PFSK-1 (cell line): ENCODE measurements at regions not wholly inside any gene's neighbourhood (a gene's known extent, or its start where the extent isn't known, plus 50 kb on each side); places are given as distances from the start of the nearest gene placed in this dataset.

Experiments used
- POLR2AphosphoS5 ChIP-seq: IDR thresholded peaks from 2 replicates; pipeline ENCODE4 v1.6.1; 2012; ENCODE audit warnings: low read depth, mild to moderate bottlenecking, control low read depth, low read length, moderate library complexity
- REST ChIP-seq, 2 experiments: IDR thresholded peaks; 2 replicates each; pipeline versions ENCODE4 v1.6.1 to v1.8.0; 2011 to 2012; ENCODE audit warnings: low read depth in 2 of 2, low read length in 2 of 2, control low read depth in 1 of 2, inconsistent platforms in 1 of 2, mild to moderate bottlenecking in 1 of 2, moderate library complexity in 1 of 2; ENCODE audit not compliant: insufficient read depth in 1 of 2
- SIN3A ChIP-seq: IDR thresholded peaks from 2 replicates; pipeline ENCODE4 v1.6.1; 2012; ENCODE audit warnings: mild to moderate bottlenecking, low read length, moderate library complexity, borderline replicate concordance; ENCODE audit not compliant: insufficient read depth
- TAF1 ChIP-seq: IDR thresholded peaks from 2 replicates; pipeline ENCODE4 v1.6.1; 2012; ENCODE audit warnings: low read length, control low read depth, borderline replicate concordance; ENCODE audit not compliant: insufficient read depth

DNA sequence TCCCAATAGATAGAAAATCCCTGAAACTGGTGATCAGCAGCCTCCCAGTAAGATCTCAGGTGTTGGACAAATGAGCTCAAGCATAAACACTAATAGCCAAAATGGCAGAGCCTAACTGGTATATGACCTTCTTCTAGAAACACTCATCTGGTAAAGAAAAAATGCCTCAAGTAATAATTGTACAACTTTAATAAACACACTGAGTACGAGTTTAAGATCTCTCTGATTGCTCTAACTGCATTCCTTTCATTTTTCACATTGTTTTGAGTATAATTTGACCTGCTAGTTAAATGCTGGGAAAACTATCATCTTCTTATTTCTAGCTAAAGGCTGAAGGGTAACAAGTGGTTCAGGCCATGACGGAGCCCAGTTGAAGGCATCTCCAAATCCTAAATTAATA, 2009.5 kb upstream of the PCDH20 start:
- TF ChIP-seq POLR2AphosphoS5 (no peak), REST (IDR thresholded peaks at IDR 0.05; ENCODE audit: insufficient read depth in 1 of 2, low read depth in 2 of 2, low read length in 2 of 2) (no peak), SIN3A (no peak), TAF1 (no peak)
